ENCODE measurements at regions not wholly inside any gene's neighbourhood (a gene's known extent, or its start where the extent isn't known, plus 50 kb on each side); places are given as distances from the start of the nearest gene placed in this dataset.

DNA sequence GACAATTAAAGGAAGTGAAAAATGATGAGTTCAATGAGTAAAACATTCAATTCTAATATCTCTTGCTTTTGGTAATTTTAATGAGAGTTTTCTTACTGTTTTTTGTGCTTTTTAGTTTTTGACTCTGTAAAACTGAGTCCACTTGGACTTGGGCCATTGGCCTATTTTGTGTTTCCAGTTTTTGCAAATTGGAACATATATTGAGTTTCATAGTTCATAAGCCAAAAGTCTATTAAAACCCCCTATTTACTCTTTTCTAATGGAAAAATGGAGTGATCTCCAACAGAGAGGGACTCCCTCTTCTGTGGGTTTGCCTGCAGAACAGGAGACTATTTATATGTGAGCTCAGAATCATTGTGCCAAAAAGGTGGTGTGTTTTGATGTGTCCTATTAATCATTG, 219.7 kb upstream of the SPRY2 start:
- H3K9me3 ChIP-seq (replicated peaks; ENCODE audit: control insufficient read depth, insufficient read depth, low read length), result no peaks in the 10 kb centered on the region
- no TSS peak for BruUV-seq (replicated peaks)
- DNase-seq (ENCODE audit: low read depth, low spot score) (no peak), ATAC-seq (no peak), FAIRE-seq (no peak)
- no peak overlapping the region for H3K4me3 ChIP-seq
- ChIA-PET RAD21 (ENCODE audit: unreplicated experiment) (interaction anchor here (1.3 to 1.5 kb wide), 3 partner anchors 10 to 101 kb away, joined by 3 to 5 read pairs (median 4); no protein-coding TSS in a partner anchor), SMC1A (ENCODE audit: uncharacterized antibody, unreplicated experiment) (interaction anchor here (0.6 to 1.7 kb wide), 7 partner anchors 9 to 102 kb away, joined by 3 to 4 read pairs (median 3); no protein-coding TSS in a partner anchor), CTCF (interaction anchor here (0.8 kb wide), 1 partner anchor 9 kb away, joined by 3 read pairs; no protein-coding TSS in a partner anchor), POLR2A (interaction anchor here (1.1 kb wide), 1 partner anchor 14 kb away, joined by 3 read pairs; no protein-coding TSS in a partner anchor)
- no peaks in the 10 kb centered on the region for H3K79me2 ChIP-seq (ENCODE audit: control insufficient read depth, insufficient read depth, low read length)
- H3K4me1 ChIP-seq (ENCODE audit: control insufficient read depth, insufficient read depth, low read length), result no peaks in the 10 kb centered on the region
- H3K36me3 ChIP-seq (ENCODE audit: control insufficient read depth in 2 of 2, insufficient read depth in 2 of 2, low read length in 1 of 2), result no peaks in the 10 kb centered on the region
- H4K20me1 ChIP-seq (ENCODE audit: control insufficient read depth, insufficient read depth), result no peaks in the 10 kb centered on the region
- intact Hi-C loops (cut with micrococcal nuclease; ENCODE audit: unreplicated experiment), result no loop called here
- H3K4me2 ChIP-seq (ENCODE audit: control insufficient read depth, insufficient read depth), result no peak overlapping the region
- no peaks in the 10 kb centered on the region for H3K27me3 ChIP-seq (replicated peaks in 1 of 2; ENCODE audit: control insufficient read depth in 2 of 2, insufficient read depth in 2 of 2, low read length in 1 of 2)
- no peak overlapping the region for H3K27ac ChIP-seq (ENCODE audit: control insufficient read depth, insufficient read depth)
- H3K9ac ChIP-seq (ENCODE audit: control insufficient read depth, insufficient read depth, low read length), result no peak overlapping the region
- in situ Hi-C loops (cut with MboI), result no loop called here
- H2AFZ ChIP-seq (ENCODE audit: control insufficient read depth, low read depth, low read length), result no peak overlapping the region
- TF ChIP-seq, protein P1, sequence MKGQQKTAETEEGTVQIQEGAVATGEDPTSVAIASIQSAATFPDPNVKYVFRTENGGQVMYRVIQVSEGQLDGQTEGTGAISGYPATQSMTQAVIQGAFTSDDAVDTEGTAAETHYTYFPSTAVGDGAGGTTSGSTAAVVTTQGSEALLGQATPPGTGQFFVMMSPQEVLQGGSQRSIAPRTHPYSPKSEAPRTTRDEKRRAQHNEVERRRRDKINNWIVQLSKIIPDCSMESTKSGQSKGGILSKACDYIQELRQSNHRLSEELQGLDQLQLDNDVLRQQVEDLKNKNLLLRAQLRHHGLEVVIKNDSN (IDR thresholded peaks at IDR 0.05; ENCODE audit: borderline replicate concordance, extremely low read length, insufficient read depth, low read depth, low read length), result no peak
- TF ChIP-seq EZH2 (IDR thresholded peaks at IDR 0.05; ENCODE audit: borderline replicate concordance, control insufficient read depth, low read depth, low read length), result no peak
- no peak for TF ChIP-seq ZNF24 (IDR thresholded peaks at IDR 0.05)
- TF ChIP-seq FOS (IDR thresholded peaks at IDR 0.05; ENCODE audit: borderline replicate concordance, extremely low read depth, insufficient read length), result no peak
- no peak for TF ChIP-seq NFIC (IDR thresholded peaks at IDR 0.05; ENCODE audit: low read depth, low read length)
- no peak for TF ChIP-seq SKIL (IDR thresholded peaks at IDR 0.05; ENCODE audit: low read depth, poor library complexity, severe bottlenecking)
- no peak for TF ChIP-seq GABPA (IDR thresholded peaks at IDR 0.05; ENCODE audit: low read depth)

All from GM12878 (cell line).